Duodenal mucosa (tissue), 2 donors: ENCODE measurements at regions not wholly inside any gene's neighbourhood (a gene's known extent, or its start where the extent isn't known, plus 50 kb on each side); places are given as distances from the start of the nearest gene placed in this dataset.

Source experiments
- H3K27ac ChIP-seq: one replicate; pipeline ENCODE4 v1.7.0; 2013; ENCODE audit warnings: low read depth, low read length
- H3K27me3 ChIP-seq, 2 donors: one replicate each; pipeline ENCODE4 v1.7.0; 2013; ENCODE audit warnings: low read length in 2 of 2, control low read depth in 1 of 2; ENCODE audit not compliant: insufficient read depth in 2 of 2, control insufficient read depth in 1 of 2
- H3K36me3 ChIP-seq, 2 donors: one replicate each; pipeline ENCODE4 v1.7.0; 2013; ENCODE audit warnings: low read length in 2 of 2, control low read depth in 1 of 2; ENCODE audit not compliant: insufficient read depth in 2 of 2, control insufficient read depth in 1 of 2
- H3K4me1 ChIP-seq, 2 donors: one replicate each; pipeline ENCODE4 v1.7.0; 2013; ENCODE audit warnings: low read length in 2 of 2, control low read depth in 1 of 2; ENCODE audit not compliant: insufficient read depth in 2 of 2, control insufficient read depth in 1 of 2
- H3K4me3 ChIP-seq, 2 donors: one replicate each; pipeline ENCODE4 v1.7.0; 2013; ENCODE audit warnings: low read length in 2 of 2, low read depth in 1 of 2
- H3K9ac ChIP-seq, 2 donors: one replicate each; pipeline ENCODE4 v1.7.0; 2013; ENCODE audit warnings: low read length in 2 of 2, low read depth in 1 of 2
- H3K9me3 ChIP-seq, 2 donors: one replicate each; pipeline ENCODE4 v1.7.0; 2013; ENCODE audit warnings: low read length in 2 of 2, control low read depth in 1 of 2; ENCODE audit not compliant: control insufficient read depth in 1 of 2

- Histone ChIP-seq H3K9me3 (no peaks in the 10 kb centered on the region), H3K36me3 (no peaks in the 10 kb centered on the region), H3K27ac (no peak overlapping the region), H3K4me1 (no peaks in the 10 kb centered on the region), H3K9ac (no peak overlapping the region), H3K27me3 (no peaks in the 10 kb centered on the region), H3K4me3 (no peak overlapping the region)
Observed at GRCh38 chr6:104640761-104641160, 219.0 kb downstream of the HACE1 start.

GRCh38 chr6:104640150-104640700, 219.5 kb downstream of the HACE1 start:
- Histone ChIP-seq H3K4me1 (no peaks in the 10 kb centered on the region), H3K4me3 (no peak overlapping the region), H3K9me3 (no peaks in the 10 kb centered on the region), H3K9ac (no peak overlapping the region), H3K36me3 (no peaks in the 10 kb centered on the region), H3K27me3 (no peaks in the 10 kb centered on the region), H3K27ac (no peak overlapping the region)

GRCh38 chr6:104639668-104640067, 220.1 kb downstream of the HACE1 start:
- no peaks in the 10 kb centered on the region for H3K4me1 ChIP-seq
- no peak overlapping the region for H3K4me3 ChIP-seq
- H3K36me3 ChIP-seq, result no peaks in the 10 kb centered on the region
- H3K9ac ChIP-seq, result no peak overlapping the region
- H3K27ac ChIP-seq, result no peak overlapping the region
- no peaks in the 10 kb centered on the region for H3K27me3 ChIP-seq
- no peaks in the 10 kb centered on the region for H3K9me3 ChIP-seq

GRCh38 chr6:104638841-104639290, 220.9 kb downstream of the HACE1 start:
- Histone ChIP-seq H3K9me3 (no peaks in the 10 kb centered on the region), H3K4me1 (no peaks in the 10 kb centered on the region), H3K4me3 (no peak overlapping the region), H3K9ac (no peak overlapping the region), H3K27me3 (no peaks in the 10 kb centered on the region), H3K27ac (no peak overlapping the region), H3K36me3 (no peaks in the 10 kb centered on the region)

GRCh38 chr6:104633125-104633524, 226.6 kb downstream of the HACE1 start:
- Histone ChIP-seq H3K36me3 (no peaks in the 10 kb centered on the region), H3K27me3 (no peaks in the 10 kb centered on the region), H3K4me3 (no peak overlapping the region), H3K9ac (no peak overlapping the region), H3K9me3 (no peaks in the 10 kb centered on the region), H3K27ac (no peak overlapping the region), H3K4me1 (no peaks in the 10 kb centered on the region)

- no peaks in the 10 kb centered on the region for H3K36me3 ChIP-seq
- no peak overlapping the region for H3K4me3 ChIP-seq
- H3K27me3 ChIP-seq, result no peaks in the 10 kb centered on the region
- no peak overlapping the region for H3K27ac ChIP-seq
- H3K4me1 ChIP-seq, result no peaks in the 10 kb centered on the region
- H3K9me3 ChIP-seq, result no peaks in the 10 kb centered on the region
- H3K9ac ChIP-seq, result no peak overlapping the region
Observed at GRCh38 chr6:104632588-104632987, 227.1 kb downstream of the HACE1 start.

- Histone ChIP-seq H3K36me3 (no peaks in the 10 kb centered on the region), H3K4me1 (no peaks in the 10 kb centered on the region), H3K9me3 (no peaks in the 10 kb centered on the region), H3K27me3 (no peaks in the 10 kb centered on the region), H3K4me3 (no peak overlapping the region), H3K9ac (no peak overlapping the region), H3K27ac (no peak overlapping the region)
Observed at GRCh38 chr6:104630955-104631354, 228.8 kb downstream of the HACE1 start.

GRCh38 chr6:104630522-104630921, 229.2 kb downstream of the HACE1 start:
- Histone ChIP-seq H3K27me3 (no peaks in the 10 kb centered on the region), H3K4me1 (no peaks in the 10 kb centered on the region), H3K27ac (no peak overlapping the region), H3K4me3 (no peak overlapping the region), H3K9ac (no peak overlapping the region), H3K36me3 (no peaks in the 10 kb centered on the region), H3K9me3 (no peaks in the 10 kb centered on the region)

GRCh38 chr6:104629826-104630225, 229.9 kb downstream of the HACE1 start:
- Histone ChIP-seq H3K4me1 (no peaks in the 10 kb centered on the region), H3K36me3 (no peaks in the 10 kb centered on the region), H3K27me3 (no peaks in the 10 kb centered on the region), H3K27ac (no peak overlapping the region), H3K9ac (no peak overlapping the region), H3K4me3 (no peak overlapping the region), H3K9me3 (no peaks in the 10 kb centered on the region)

- Histone ChIP-seq H3K27ac (no peak overlapping the region), H3K9ac (no peak overlapping the region), H3K27me3 (no peaks in the 10 kb centered on the region), H3K4me3 (no peak overlapping the region), H3K4me1 (no peaks in the 10 kb centered on the region), H3K36me3 (no peaks in the 10 kb centered on the region), H3K9me3 (no peaks in the 10 kb centered on the region)
Observed at GRCh38 chr6:104625536-104625935, 234.2 kb downstream of the HACE1 start.
